ENCODE measurements at regions not wholly inside any gene's neighbourhood (a gene's known extent, or its start where the extent isn't known, plus 50 kb on each side); places are given as distances from the start of the nearest gene placed in this dataset.

GRCh38 chr2:204124140-204124750 is 187.7 kb downstream of the ICOS start:
- no peaks in the 10 kb centered on the region for H3K27me3 ChIP-seq (ENCODE audit: control insufficient read depth, insufficient read depth, low read length)
- H3K27ac ChIP-seq (ENCODE audit: low read depth, low read length) = no peak overlapping the region
- no peaks in the 10 kb centered on the region for H3K36me3 ChIP-seq (ENCODE audit: control insufficient read depth, insufficient read depth, low read length)
- H3K4me1 ChIP-seq (ENCODE audit: control insufficient read depth, insufficient read depth, low read length) = peaks cover 11% of the 10 kb centered on the region; the same call in 1 of the 2 replicates
- H3K9ac ChIP-seq (ENCODE audit: low read length) = no peak overlapping the region
- no peaks in the 10 kb centered on the region for H3K9me3 ChIP-seq (ENCODE audit: control insufficient read depth, insufficient read depth, low read depth, low read length)
- H3K4me3 ChIP-seq (ENCODE audit: low read depth, low read length) = no peak overlapping the region

GRCh38 chr2:204126705-204127104 is 190.1 kb downstream of the ICOS start:
- Histone ChIP-seq H3K9ac (ENCODE audit: low read length) (no peak overlapping the region), H3K4me3 (ENCODE audit: low read depth, low read length) (no peak overlapping the region), H3K27ac (ENCODE audit: low read depth, low read length) (no peak overlapping the region), H3K36me3 (ENCODE audit: control insufficient read depth, insufficient read depth, low read length) (no peaks in the 10 kb centered on the region), H3K27me3 (ENCODE audit: control insufficient read depth, insufficient read depth, low read length) (no peaks in the 10 kb centered on the region), H3K9me3 (ENCODE audit: control insufficient read depth, insufficient read depth, low read depth, low read length) (no peaks in the 10 kb centered on the region), H3K4me1 (ENCODE audit: control insufficient read depth, insufficient read depth, low read length) (peaks cover 11% of the 10 kb centered on the region; the same call in 1 of the 2 replicates)

- H3K36me3 ChIP-seq (ENCODE audit: control insufficient read depth, insufficient read depth, low read length) = no peaks in the 10 kb centered on the region
- H3K4me1 ChIP-seq (ENCODE audit: control insufficient read depth, insufficient read depth, low read length) = peaks cover 11% of the 10 kb centered on the region; the same call in 1 of the 2 replicates
- no peak overlapping the region for H3K9ac ChIP-seq (ENCODE audit: low read length)
- H3K27me3 ChIP-seq (ENCODE audit: control insufficient read depth, insufficient read depth, low read length) = no peaks in the 10 kb centered on the region
- no peak overlapping the region for H3K4me3 ChIP-seq (ENCODE audit: low read depth, low read length)
- no peak overlapping the region for H3K27ac ChIP-seq (ENCODE audit: low read depth, low read length)
- H3K9me3 ChIP-seq (ENCODE audit: control insufficient read depth, insufficient read depth, low read depth, low read length) = no peaks in the 10 kb centered on the region
Measured at GRCh38 chr2:204127238-204127637, 190.7 kb downstream of the ICOS start.

- Histone ChIP-seq H3K9ac (ENCODE audit: low read length) (no peak overlapping the region), H3K36me3 (ENCODE audit: control insufficient read depth, insufficient read depth, low read length) (no peaks in the 10 kb centered on the region), H3K27me3 (ENCODE audit: control insufficient read depth, insufficient read depth, low read length) (no peaks in the 10 kb centered on the region), H3K9me3 (ENCODE audit: control insufficient read depth, insufficient read depth, low read depth, low read length) (no peaks in the 10 kb centered on the region), H3K4me1 (ENCODE audit: control insufficient read depth, insufficient read depth, low read length) (peaks cover 5% of the 10 kb centered on the region; the same call in 1 of the 2 replicates), H3K27ac (ENCODE audit: low read depth, low read length) (no peak overlapping the region), H3K4me3 (ENCODE audit: low read depth, low read length) (no peak overlapping the region)
Measured at GRCh38 chr2:204129591-204130294, 193.2 kb downstream of the ICOS start.

- Histone ChIP-seq H3K27me3 (ENCODE audit: control insufficient read depth, insufficient read depth, low read length) (no peaks in the 10 kb centered on the region), H3K36me3 (ENCODE audit: control insufficient read depth, insufficient read depth, low read length) (no peaks in the 10 kb centered on the region), H3K9me3 (ENCODE audit: control insufficient read depth, insufficient read depth, low read depth, low read length) (no peaks in the 10 kb centered on the region), H3K4me3 (ENCODE audit: low read depth, low read length) (no peak overlapping the region), H3K27ac (ENCODE audit: low read depth, low read length) (no peak overlapping the region), H3K4me1 (ENCODE audit: control insufficient read depth, insufficient read depth, low read length) (peaks cover 2% of the 10 kb centered on the region; the same call in 1 of the 2 replicates), H3K9ac (ENCODE audit: low read length) (no peak overlapping the region)
Measured at GRCh38 chr2:204131621-204132020, 195.1 kb downstream of the ICOS start.

- Histone ChIP-seq H3K9ac (ENCODE audit: low read length) (no peak overlapping the region), H3K9me3 (ENCODE audit: control insufficient read depth, insufficient read depth, low read depth, low read length) (no peaks in the 10 kb centered on the region), H3K36me3 (ENCODE audit: control insufficient read depth, insufficient read depth, low read length) (no peaks in the 10 kb centered on the region), H3K4me3 (ENCODE audit: low read depth, low read length) (no peak overlapping the region), H3K27me3 (ENCODE audit: control insufficient read depth, insufficient read depth, low read length) (no peaks in the 10 kb centered on the region), H3K4me1 (ENCODE audit: control insufficient read depth, insufficient read depth, low read length) (peaks cover 17% of the 10 kb centered on the region; the same call in 1 of the 2 replicates), H3K27ac (ENCODE audit: low read depth, low read length) (no peak overlapping the region)
Measured at GRCh38 chr2:204133476-204133875, 196.9 kb downstream of the ICOS start.

- Histone ChIP-seq H3K4me1 (ENCODE audit: control insufficient read depth, insufficient read depth, low read length) (peaks cover 17% of the 10 kb centered on the region; the same call in 1 of the 2 replicates), H3K27ac (ENCODE audit: low read depth, low read length) (no peak overlapping the region), H3K4me3 (ENCODE audit: low read depth, low read length) (no peak overlapping the region), H3K9me3 (ENCODE audit: control insufficient read depth, insufficient read depth, low read depth, low read length) (no peaks in the 10 kb centered on the region; the same call in 1 of the 2 replicates), H3K36me3 (ENCODE audit: control insufficient read depth, insufficient read depth, low read length) (no peaks in the 10 kb centered on the region), H3K9ac (ENCODE audit: low read length) (no peak overlapping the region), H3K27me3 (ENCODE audit: control insufficient read depth, insufficient read depth, low read length) (no peaks in the 10 kb centered on the region)
Measured at GRCh38 chr2:204134421-204134820, 197.9 kb downstream of the ICOS start.

GRCh38 chr2:204135752-204136151 is 199.2 kb downstream of the ICOS start:
- Histone ChIP-seq H3K4me3 (ENCODE audit: low read depth, low read length) (no peak overlapping the region), H3K9me3 (ENCODE audit: control insufficient read depth, insufficient read depth, low read depth, low read length) (no peaks in the 10 kb centered on the region; the same call in 1 of the 2 replicates), H3K27me3 (ENCODE audit: control insufficient read depth, insufficient read depth, low read length) (no peaks in the 10 kb centered on the region), H3K9ac (ENCODE audit: low read length) (no peak overlapping the region), H3K4me1 (ENCODE audit: control insufficient read depth, insufficient read depth, low read length) (peaks cover 20% of the 10 kb centered on the region), H3K36me3 (ENCODE audit: control insufficient read depth, insufficient read depth, low read length) (no peaks in the 10 kb centered on the region), H3K27ac (ENCODE audit: low read depth, low read length) (no peak overlapping the region)

GRCh38 chr2:204138206-204138605 is 201.6 kb downstream of the ICOS start:
- Histone ChIP-seq H3K4me1 (ENCODE audit: control insufficient read depth, insufficient read depth, low read length) (peaks cover 20% of the 10 kb centered on the region), H3K9ac (ENCODE audit: low read length) (no peak overlapping the region), H3K36me3 (ENCODE audit: control insufficient read depth, insufficient read depth, low read length) (no peaks in the 10 kb centered on the region), H3K27ac (ENCODE audit: low read depth, low read length) (no peak overlapping the region), H3K27me3 (ENCODE audit: control insufficient read depth, insufficient read depth, low read length) (no peaks in the 10 kb centered on the region), H3K9me3 (ENCODE audit: control insufficient read depth, insufficient read depth, low read depth, low read length) (no peaks in the 10 kb centered on the region; the same call in 1 of the 2 replicates), H3K4me3 (ENCODE audit: low read depth, low read length) (no peak overlapping the region)

GRCh38 chr2:204140246-204140645 is 203.7 kb downstream of the ICOS start:
- Histone ChIP-seq H3K36me3 (ENCODE audit: control insufficient read depth, insufficient read depth, low read length) (no peaks in the 10 kb centered on the region), H3K9ac (ENCODE audit: low read length) (no peak overlapping the region), H3K4me3 (ENCODE audit: low read depth, low read length) (no peak overlapping the region), H3K9me3 (ENCODE audit: control insufficient read depth, insufficient read depth, low read depth, low read length) (no peaks in the 10 kb centered on the region; the same call in 1 of the 2 replicates), H3K27ac (ENCODE audit: low read depth, low read length) (no peak overlapping the region), H3K4me1 (ENCODE audit: control insufficient read depth, insufficient read depth, low read length) (peaks cover 33% of the 10 kb centered on the region), H3K27me3 (ENCODE audit: control insufficient read depth, insufficient read depth, low read length) (no peaks in the 10 kb centered on the region)

GRCh38 chr2:204143216-204144014 is 206.9 kb downstream of the ICOS start:
- no peaks in the 10 kb centered on the region; the same call in 1 of the 2 replicates for H3K9me3 ChIP-seq (ENCODE audit: control insufficient read depth, insufficient read depth, low read depth, low read length)
- H3K27me3 ChIP-seq (ENCODE audit: control insufficient read depth, insufficient read depth, low read length) = no peaks in the 10 kb centered on the region
- H3K4me3 ChIP-seq (ENCODE audit: low read depth, low read length) = no peak overlapping the region
- peaks cover 31% of the 10 kb centered on the region for H3K4me1 ChIP-seq (ENCODE audit: control insufficient read depth, insufficient read depth, low read length)
- H3K9ac ChIP-seq (ENCODE audit: low read length) = no peak overlapping the region
- H3K27ac ChIP-seq (ENCODE audit: low read depth, low read length) = no peak overlapping the region
- H3K36me3 ChIP-seq (ENCODE audit: control insufficient read depth, insufficient read depth, low read length) = no peaks in the 10 kb centered on the region
